Panc1 (cell line): ENCODE measurements at regions not wholly inside any gene's neighbourhood (a gene's known extent, or its start where the extent isn't known, plus 50 kb on each side); places are given as distances from the start of the nearest gene placed in this dataset.

ENCODE experiments used
- ATAC-seq: fragments of 200-7000 bp; cut with Tn5 transposase; 2 replicates; pipeline ENCODE4 v1.9.1; 2020; ENCODE audit warnings: mild to moderate bottlenecking, moderate library complexity
- BruUV-seq: library from RNA; stranded (reverse); fragments of 400-500 nt; replicated peaks from 2 replicates; lab custom pipeline; 2021; lab: Mats Ljungman, UMichigan
- CTCF ChIA-PET: fragments of 300-600 bp; sonication (Branson Sonifier 250); formaldehyde crosslinking; loops from one replicate; lab custom pipeline; 2022; ENCODE audit warnings: antibody characterized with exemption; lab: Charles Lee
- POLR2A ChIA-PET: fragments of 300-600 bp; sonication (Branson Sonifier 250); formaldehyde crosslinking; loops from one replicate; lab custom pipeline; 2022; ENCODE audit warnings: antibody characterized with exemption; lab: Charles Lee
- DNase-seq: peaks from one replicate; pipeline ENCODE4 v3.0.0-alpha.2; 2010; ENCODE audit warnings: low read depth, low spot score
- H3K27ac ChIP-seq: 2 replicates; pipeline ENCODE4 v1.5.1; 2011; ENCODE audit warnings: mild to moderate bottlenecking, low read length, inconsistent platforms
- H3K27me3 ChIP-seq: fragments of 200-500 bp; sonication (Bioruptor generic); 2 replicates; pipeline ENCODE4 v1.6.0; 2014; ENCODE audit warnings: low read length, inconsistent platforms; ENCODE audit not compliant: control insufficient read depth, insufficient read depth
- H3K36me3 ChIP-seq: fragments of 200-500 bp; sonication (Bioruptor generic); 2 replicates; pipeline ENCODE4 v1.5.1; 2014; ENCODE audit warnings: inconsistent platforms, mild to moderate bottlenecking, low read length, moderate library complexity; ENCODE audit not compliant: control insufficient read depth, insufficient read depth
- H3K4me1 ChIP-seq: 2 replicates; pipeline ENCODE4 v1.5.1; 2011; ENCODE audit warnings: inconsistent platforms, mild to moderate bottlenecking, low read length, moderate library complexity; ENCODE audit not compliant: control insufficient read depth, insufficient read depth
- H3K4me3 ChIP-seq, 2 experiments: 2 replicates each; pipeline ENCODE4 v1.5.1; 2011 to 2012; ENCODE audit warnings: low read depth in 2 of 2, low read length in 2 of 2, mild to moderate bottlenecking in 2 of 2, inconsistent platforms in 1 of 2, moderate library complexity in 1 of 2
- H3K9me3 ChIP-seq: fragments of 200-500 bp; sonication (Bioruptor generic); 2 replicates; pipeline ENCODE4 v1.5.1; 2014; ENCODE audit warnings: low read depth, mild to moderate bottlenecking, inconsistent platforms, low read length, moderate library complexity; ENCODE audit not compliant: control insufficient read depth, insufficient read depth
- CTCF ChIP-seq: fragments of 450-650 bp; IDR thresholded peaks from 2 replicates; pipeline ENCODE4 v1.5.1; 2017; ENCODE audit warnings: mild to moderate bottlenecking
- POLR2AphosphoS5 ChIP-seq: IDR thresholded peaks from 2 replicates; pipeline ENCODE4 v1.6.1; 2012; ENCODE audit warnings: mild to moderate bottlenecking, low read depth, low read length, moderate library complexity
- REST ChIP-seq, 2 experiments: IDR thresholded peaks; 2 replicates each; pipeline ENCODE4 v1.6.1; 2011 to 2012; ENCODE audit warnings: low read depth in 2 of 2, control low read depth in 1 of 2, low read length in 1 of 2, mild to moderate bottlenecking in 1 of 2, moderate library complexity in 1 of 2; ENCODE audit not compliant: insufficient read depth in 1 of 2
- SIN3A ChIP-seq: IDR thresholded peaks from 2 replicates; pipeline ENCODE4 v1.6.1; 2012; ENCODE audit warnings: low read depth, mild to moderate bottlenecking, low read length, moderate library complexity, borderline replicate concordance; ENCODE audit not compliant: insufficient read depth
- TCF7L2 ChIP-seq: IDR thresholded peaks from 2 replicates; pipeline ENCODE4 v1.6.1; 2011; ENCODE audit warnings: mild to moderate bottlenecking, low read depth, low read length, inconsistent platforms
- in situ Hi-C: cut with HindIII; loops from 2 replicates; pipeline ENCODE4 v1.10.0; 2016; ENCODE audit warnings: low sequenced_read_pairs, low pct_unique_long_range_greater_than_20kb
- intact Hi-C: fragments of 100-400 bp; cut with micrococcal nuclease; formaldehyde crosslinking; loops from one replicate; pipeline ENCODE4 v1.10.0; 2022; ENCODE audit not compliant: unreplicated experiment

- Histone ChIP-seq H3K4me3 (no peak overlapping the region), H3K4me1 (no peaks in the 10 kb centered on the region), H3K36me3 (no peaks in the 10 kb centered on the region), H3K27ac (no peak overlapping the region), H3K9me3 (no peaks in the 10 kb centered on the region), H3K27me3 (no peaks in the 10 kb centered on the region)
- no peak for DNase-seq
- ChIA-PET CTCF (no interaction called here), POLR2A (no interaction called here)
- BruUV-seq, result no TSS peak
- no peak for TF ChIP-seq SIN3A
- TF ChIP-seq POLR2AphosphoS5, result no peak
- TF ChIP-seq TCF7L2, result no peak
- no peak for TF ChIP-seq REST (IDR thresholded peaks at IDR 0.05; ENCODE audit: insufficient read depth in 1 of 2, low read depth in 2 of 2, low read length in 1 of 2)
- no peak for TF ChIP-seq CTCF
- intact Hi-C loops (no loop called here), in situ Hi-C loops (no loop called here)
- ATAC-seq, result no peak
Measured at GRCh38 chr1:108050911-108051629, 86.1 kb upstream of the VAV3 start.

GRCh38 chr1:108050158-108050557 is 85.2 kb upstream of the VAV3 start:
- Histone ChIP-seq H3K4me3 (no peak overlapping the region), H3K27ac (no peak overlapping the region), H3K4me1 (no peaks in the 10 kb centered on the region), H3K36me3 (no peaks in the 10 kb centered on the region), H3K27me3 (no peaks in the 10 kb centered on the region), H3K9me3 (no peaks in the 10 kb centered on the region)
- no peak for ATAC-seq
- in situ Hi-C loops, result no loop called here
- no TSS peak for BruUV-seq
- DNase-seq, result no peak
- ChIA-PET POLR2A (no interaction called here), CTCF (no interaction called here)
- TF ChIP-seq POLR2AphosphoS5 (no peak), SIN3A (no peak), TCF7L2 (no peak), CTCF (no peak), REST (IDR thresholded peaks at IDR 0.05; ENCODE audit: insufficient read depth in 1 of 2, low read depth in 2 of 2, low read length in 1 of 2) (no peak)
- intact Hi-C loops, result no loop called here
